HG02610 (cell line): ENCODE measurements at regions not wholly inside any gene's neighbourhood (a gene's known extent, or its start where the extent isn't known, plus 50 kb on each side); places are given as distances from the start of the nearest gene placed in this dataset.

Source experiments
- ATAC-seq: cut with Tn5 transposase; IDR thresholded peaks from one replicate; pipeline ENCODE4 v1.9.1; 2021; ENCODE audit warnings: mild to moderate bottlenecking, moderate library complexity; ENCODE audit not compliant: unreplicated experiment

DNA sequence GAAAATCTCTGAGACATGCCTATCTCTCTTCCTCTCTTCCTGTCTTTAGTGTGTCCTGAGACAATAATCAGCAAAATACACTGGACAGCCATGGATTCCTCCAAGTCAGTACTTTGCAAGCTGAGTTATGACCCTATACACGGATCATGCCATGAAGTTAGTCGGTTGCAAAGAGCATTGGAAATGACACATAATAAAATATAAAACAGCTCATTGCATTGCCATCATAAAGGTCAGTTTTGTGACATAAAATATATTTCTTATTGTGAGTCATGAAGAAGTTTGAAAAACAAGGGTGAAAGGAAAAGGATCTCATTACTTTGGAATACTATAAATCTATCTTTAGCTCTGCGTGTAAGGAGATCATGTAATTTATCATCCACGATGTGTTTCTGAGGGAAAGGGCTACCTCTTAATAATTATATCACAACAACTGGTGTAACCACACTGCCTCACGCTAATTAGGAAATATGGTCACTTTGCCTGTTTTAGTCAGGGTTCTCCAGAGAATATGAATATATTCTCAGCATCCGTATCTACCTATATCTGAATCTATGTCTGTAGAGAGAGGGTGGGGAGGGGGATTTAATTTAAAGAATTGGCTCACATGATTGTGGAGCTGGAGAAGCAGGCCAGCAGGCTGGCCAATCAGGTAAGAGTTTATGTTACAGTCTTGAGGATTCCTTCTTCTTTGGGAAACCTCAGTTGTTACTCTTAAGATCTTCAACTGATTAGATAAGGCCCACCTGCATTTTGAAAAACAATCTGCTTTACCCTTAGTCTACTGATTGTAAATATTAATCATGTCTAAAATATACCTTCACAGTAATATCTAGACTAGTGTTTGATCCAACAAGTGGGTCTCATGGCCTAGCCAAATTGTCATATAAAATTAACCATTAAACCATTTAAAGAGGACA lies 198.8 kb downstream of the FAT3 start:
- ATAC-seq = no peak

DNA sequence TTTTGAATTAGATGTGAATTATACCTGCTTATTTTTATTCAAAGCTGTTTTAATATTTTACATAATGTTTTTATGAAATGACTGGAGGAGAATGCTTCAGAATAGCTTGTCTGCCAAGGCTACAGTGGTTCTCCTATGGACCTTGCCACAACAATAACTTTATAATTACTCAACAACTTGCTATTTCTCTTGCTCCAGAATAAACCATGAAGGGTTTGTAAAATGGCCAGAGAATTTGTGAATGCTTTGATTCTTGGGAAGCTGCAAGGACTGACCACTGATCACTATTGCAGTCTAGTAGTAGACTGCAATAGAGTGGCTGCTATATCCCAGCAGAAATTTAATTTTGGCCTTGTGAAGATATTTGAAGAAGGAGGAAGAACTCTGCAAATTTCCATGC lies 199.7 kb downstream of the FAT3 start:
- no peak for ATAC-seq

DNA sequence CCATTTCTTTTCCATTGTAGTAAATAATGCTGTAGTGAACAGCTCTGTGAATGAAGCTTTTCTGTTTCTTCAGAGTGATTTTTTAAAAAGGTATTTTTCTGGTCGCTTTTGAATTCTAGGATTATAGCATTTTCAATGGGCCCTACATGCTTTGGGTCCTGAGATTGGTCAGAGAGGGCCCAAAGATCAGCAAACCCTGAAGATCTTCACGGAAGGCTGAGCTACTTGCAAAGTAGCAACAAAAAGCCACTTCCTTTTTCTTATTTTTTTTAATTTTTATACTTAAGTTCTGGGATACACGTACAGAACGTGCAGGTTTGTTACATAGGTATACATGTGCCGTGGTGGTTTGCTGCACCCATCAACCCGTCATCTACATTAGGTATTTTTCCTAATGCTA lies 200.5 kb downstream of the FAT3 start:
- no peak for ATAC-seq

DNA sequence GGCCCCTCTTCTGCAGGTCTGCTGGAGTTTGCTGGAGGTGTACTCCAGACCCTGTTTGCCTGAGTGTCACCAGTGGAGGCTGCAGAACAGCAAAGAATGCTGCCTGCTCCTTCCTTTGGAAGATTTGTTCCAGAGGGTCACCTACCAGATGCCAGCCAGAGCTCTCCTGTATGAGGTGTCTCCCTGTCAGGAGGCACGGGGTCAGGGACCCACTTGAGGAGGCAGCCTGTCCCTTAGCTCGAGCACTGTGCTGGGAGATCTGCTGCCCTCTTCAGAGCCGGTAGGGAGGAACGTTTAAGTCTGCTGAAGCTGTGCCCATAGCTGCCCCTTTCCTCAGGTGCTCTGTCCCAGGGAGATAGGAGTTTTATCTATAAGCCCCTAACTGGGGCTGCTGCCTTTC lies 207.9 kb downstream of the FAT3 start:
- no peak for ATAC-seq

DNA sequence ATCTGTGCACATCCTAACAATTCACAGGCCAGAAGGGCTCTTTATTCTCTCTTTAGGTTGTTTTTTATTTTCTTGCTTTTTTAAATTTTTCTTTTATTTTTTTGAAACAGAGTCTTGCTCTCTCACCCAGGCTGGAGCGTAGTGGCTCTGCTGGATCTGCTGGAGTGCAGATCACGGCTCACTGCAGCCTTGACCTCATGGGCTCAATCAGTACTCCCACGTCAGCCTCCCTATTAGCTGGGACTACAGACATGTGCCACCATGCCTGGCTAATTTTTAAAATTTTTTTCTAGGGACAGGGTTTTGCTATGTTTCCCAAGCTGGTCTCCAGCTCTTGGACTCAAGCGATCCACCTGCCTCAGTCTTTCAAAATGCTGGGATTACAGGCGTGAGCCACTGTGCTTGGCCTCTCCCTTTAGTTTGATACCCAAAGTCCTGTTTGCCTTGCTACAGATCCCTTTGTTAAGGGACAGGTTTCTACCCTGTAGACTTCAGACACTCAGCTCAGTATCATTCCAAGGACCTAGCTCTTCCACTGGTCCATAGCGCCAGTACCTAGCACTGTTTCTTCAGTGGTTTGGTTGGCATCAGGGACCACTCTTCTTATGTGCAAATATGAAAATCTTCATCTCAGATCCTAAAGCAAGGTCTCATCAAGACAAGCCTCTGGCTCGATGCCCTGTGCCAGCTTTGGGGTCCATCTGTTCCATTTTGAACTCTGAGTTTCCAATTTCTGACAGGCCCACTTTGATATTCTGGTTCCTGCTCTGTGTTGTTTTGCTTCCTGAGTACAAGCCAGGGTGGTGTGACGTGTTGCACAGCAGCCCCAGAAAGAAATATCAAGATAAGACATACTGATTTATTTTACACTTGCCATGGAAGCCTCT lies 211.7 kb downstream of the FAT3 start:
- ATAC-seq = no peak

DNA sequence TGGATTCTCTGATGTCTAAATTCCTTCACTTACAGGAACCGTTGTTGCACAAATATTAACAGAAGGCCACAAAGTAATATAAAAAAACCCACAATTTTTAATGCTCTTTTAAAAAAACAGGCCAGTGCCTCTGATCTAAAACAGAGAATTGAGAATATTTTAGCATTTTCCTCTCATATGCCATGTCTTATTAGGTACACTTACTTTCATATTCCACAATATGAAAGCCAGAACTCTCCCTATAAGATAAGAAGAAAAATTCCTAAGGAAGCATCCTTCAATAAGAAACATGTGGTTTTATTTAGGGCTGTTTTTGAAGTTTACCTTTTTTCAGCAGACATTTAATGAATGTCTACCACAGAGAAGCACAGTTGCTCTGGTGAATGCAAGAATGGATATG lies 214.5 kb downstream of the FAT3 start:
- no peak for ATAC-seq

DNA sequence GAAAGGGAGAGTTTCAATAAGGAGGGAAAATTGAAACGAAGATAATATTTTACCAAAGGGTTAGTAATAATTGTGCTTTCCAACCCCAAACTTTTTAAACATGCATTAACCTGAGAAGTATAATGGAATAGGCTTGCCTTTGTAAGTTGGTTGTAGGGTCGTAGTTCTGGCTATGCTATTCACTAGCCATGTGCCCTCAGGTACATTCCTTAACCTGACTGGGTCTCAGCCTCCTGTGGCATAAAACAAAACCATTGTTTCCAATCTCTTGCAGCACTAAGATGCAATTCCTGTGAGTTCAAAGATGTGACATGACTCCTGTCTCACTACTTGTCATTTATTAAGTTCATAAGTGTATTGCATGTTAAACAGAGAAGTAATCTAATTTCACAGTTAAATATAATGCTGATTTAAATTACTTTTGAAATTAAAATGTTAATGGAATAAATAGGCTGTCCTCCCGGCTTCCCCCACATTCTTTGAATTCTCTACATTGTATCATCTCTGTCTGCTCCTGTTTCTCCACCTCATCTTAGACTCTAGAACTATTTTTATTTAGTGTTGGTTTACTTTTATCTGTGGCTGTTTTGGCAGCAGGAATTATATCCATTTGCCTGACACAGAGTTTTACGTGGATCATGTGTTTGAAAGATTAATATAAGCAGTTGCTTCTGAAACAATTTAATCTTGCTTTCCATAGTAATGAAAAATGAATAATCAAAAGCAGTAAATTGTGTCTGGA lies 216.3 kb downstream of the FAT3 start:
- ATAC-seq = no peak

DNA sequence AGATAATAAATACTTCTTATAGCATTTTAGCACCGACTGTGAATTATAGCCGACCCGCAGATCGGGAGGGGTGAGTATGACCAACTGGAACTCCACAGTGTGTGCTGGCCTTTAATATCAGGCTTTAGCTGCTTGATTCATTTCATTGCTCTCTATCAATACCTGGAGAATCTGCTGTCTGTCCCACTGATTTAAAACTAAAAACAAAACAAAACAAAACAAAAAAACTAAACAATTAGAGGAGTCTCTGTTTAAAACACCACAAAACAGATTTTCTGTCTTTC lies 216.8 kb downstream of the FAT3 start:
- ATAC-seq = no peak

DNA sequence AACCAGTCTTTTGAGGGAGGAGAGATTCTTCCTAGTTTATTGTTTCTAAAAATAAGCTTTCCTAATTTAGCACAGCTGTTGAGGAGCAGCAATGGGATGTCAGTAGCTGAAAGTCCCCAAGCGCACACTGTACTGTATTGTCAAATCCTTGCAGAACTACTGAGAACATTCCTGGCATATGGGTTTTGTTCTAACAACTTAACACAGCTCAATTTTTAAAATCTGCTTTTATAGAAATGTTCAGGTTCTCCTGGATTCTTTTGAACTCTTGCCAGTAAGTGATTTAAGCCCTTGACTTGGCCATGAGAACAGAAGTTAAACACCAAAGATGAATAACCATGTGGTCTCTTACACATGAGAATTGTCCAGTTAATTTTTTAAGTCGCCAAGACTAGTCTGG lies 218.6 kb downstream of the FAT3 start:
- no peak for ATAC-seq

DNA sequence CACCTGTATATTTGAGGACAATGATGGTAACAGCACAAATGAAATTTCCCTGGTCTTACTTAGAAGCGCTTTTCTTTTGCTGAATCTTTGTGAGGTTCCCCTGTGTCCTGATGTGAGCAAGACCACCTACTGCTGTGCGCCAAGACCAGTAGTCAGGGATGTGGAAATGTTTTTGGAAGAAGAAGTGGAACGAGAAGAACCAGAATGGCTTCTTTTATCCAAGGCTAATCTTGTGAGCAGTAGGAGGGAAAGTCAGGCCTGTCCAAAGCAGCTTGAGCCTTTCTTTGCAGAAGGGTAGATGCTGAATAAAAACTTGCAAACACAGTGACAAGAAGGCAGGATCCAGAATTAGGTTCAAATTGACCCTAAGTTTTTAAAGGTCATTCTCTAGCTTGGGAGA lies 223.0 kb downstream of the FAT3 start:
- no peak for ATAC-seq

DNA sequence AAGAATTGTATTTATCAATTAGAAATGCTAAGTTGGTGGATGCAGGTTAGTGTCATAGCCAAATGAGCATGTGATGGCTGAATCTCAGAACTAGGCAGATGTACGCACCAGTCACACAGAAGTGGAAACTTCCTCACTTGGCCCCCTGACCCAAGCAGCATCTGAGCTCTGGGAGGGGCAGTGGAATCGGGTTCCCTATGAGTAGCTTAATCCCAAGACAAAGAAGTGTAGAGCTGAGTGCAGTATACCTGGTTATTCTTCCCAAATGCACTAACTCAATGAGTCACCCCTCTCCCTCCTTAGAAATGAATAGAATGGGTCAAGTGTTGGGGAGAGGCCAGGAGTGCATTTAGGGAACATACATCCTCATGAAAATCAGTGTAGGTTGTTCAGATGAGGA lies 224.6 kb downstream of the FAT3 start:
- ATAC-seq = no peak

DNA sequence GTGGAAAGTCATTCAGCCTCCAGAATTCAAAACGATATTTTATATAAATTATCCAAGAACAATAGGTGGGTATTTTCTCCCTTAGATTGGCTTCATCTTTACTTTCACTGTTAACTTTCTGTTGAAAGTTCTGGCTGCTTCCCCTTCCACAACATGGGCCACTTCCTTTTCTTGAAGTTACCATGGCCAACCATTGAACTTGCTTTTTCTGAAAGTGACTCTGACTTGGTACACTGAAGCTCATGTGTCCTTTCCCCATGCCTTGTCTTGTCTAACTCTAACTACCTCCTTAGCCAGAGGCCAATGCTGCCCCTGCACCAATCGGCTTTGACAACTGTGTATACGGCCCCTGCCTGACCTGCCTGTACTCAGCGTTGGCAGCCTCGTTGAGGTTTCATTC lies 225.2 kb downstream of the FAT3 start:
- ATAC-seq = no peak

DNA sequence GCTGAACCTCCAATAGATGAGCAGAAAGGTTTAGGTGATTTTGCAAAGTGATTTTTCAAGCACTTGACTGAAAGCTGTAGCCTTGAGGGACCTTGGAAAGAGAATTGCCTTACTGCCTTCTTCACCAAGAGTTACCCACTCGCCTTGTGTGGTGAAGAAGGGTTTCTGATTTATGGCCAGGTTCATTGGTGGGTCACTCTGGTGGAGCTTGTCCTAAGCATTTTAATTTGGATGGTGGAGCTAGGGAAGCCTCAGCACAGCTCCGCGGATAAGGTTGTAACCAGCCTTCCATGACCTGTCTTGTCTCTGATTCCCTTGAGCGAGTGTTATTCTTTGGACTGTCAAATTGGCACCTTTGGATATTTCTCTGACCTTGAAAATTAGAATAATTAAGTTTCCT lies 226.4 kb downstream of the FAT3 start:
- ATAC-seq = no peak

DNA sequence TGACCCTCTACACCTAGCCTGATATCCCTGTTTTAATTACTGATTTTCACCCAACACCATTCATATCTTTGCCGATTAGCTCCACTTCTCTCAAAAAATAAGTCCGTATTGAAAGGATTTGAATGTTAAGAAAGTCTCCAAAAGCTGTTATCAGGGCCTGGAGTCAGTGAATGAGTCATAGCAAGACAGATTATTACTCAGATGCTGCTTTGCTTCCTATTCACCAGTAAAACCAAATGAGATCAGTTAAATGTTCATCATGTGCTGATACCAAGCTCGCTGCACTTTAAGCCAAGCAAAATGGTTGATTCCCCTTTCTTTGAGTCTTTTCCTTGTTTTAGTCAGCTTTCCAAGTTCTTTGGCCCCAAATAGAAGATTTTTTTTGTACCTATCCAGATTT lies 228.4 kb downstream of the FAT3 start:
- ATAC-seq = no peak

DNA sequence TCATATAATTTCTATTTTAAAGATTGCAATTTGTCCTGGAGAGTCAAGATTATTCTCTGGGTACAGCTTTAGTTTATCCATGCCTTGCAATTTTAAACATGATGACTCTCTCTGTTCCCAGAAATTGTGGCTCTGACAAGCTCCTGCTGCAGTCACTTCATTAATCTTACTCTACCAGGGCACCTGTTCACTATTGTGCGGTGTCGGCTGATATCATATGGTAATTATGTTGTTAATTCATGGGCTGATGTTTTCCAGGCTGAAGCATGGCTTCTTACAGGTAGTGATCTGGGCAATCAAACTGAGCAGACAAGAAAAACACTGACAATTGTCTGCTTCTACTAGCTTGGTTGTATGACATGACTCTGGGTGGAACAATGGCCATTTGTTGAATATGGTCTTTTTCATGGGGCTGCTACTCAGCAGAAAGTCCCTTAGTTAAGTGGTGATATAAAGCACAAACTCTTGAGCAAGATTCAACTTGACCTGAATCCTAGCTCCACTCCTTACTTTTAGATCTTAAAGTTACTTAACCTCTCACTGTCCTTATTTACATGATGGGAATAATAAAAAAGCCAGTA lies 230.7 kb downstream of the FAT3 start:
- no peak for ATAC-seq

DNA sequence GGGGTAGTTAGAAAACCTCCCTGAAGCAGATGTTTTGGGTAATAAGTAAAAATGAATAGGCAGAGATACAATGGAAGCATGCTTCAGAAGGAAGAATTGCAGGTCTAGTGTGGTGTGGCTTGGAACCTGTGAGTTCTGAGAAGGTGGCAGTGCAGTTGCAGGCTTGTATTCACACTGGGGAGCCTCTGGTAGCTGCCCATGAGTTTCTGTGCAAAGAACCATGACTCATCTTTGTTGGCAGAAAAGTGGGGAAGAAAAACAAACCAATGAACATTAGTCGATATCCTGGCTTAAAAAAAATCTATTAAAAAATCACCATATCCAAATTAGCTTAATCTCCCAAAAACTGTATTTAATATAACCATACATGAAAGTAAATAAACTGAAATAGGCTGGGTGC lies 232.6 kb downstream of the FAT3 start:
- no peak for ATAC-seq

DNA sequence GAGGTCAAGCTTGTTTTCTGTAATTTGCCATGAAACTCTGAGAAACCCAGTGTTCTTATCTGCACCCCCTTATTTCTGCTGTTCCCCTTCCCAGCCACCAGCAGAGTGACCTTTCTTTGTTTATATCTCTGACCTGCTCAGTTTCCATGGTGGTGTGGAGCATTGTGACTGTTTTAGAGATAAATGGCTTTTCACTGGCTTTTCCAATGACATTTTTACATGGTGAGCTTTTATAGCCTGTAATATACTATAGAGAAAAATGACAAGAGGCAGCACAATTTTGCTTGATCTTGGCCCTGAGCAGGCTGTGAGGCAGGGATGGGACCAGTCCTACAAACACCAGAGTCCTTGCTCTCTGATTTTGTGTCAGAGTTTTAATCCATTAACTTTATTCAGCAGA lies 233.9 kb downstream of the FAT3 start:
- no peak for ATAC-seq

DNA sequence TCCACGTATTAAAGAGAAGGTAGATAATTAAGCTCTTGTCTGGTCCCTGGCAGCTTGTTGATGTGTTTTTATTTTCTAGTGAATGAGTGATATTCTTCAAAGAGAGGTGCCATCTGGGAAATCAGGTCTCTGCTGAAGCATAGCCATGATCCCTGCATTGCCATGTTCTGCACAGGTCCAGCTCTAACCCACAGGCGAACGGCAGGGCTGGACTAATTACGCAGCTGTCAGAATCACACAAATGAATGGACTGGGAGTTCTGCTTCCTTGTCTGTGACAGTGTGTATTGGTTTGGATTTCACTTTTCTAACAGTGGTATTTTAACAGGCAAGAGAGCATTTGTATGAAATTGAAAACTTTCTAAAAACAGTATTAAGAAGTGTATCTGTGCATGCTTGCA lies 235.6 kb downstream of the FAT3 start:
- ATAC-seq = no peak

DNA sequence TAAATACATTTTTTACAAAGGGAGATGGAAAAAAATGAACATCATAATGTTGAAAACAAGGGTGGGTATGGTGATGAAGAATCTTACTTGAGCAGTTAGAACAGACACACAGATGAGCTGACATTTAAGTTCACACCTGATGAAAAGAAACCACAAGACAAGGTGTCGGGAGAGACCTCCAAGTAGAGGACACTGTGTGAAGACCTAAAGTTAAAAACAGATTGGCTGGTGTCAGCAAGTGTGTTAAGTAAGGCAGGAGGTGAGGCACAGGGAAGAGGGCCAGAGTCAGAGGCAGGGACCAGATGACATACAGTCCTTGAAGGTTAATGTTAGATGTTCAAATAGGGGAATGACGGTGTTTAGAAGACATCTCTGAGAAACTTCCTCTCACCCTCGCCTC lies 236.8 kb downstream of the FAT3 start:
- no peak for ATAC-seq

DNA sequence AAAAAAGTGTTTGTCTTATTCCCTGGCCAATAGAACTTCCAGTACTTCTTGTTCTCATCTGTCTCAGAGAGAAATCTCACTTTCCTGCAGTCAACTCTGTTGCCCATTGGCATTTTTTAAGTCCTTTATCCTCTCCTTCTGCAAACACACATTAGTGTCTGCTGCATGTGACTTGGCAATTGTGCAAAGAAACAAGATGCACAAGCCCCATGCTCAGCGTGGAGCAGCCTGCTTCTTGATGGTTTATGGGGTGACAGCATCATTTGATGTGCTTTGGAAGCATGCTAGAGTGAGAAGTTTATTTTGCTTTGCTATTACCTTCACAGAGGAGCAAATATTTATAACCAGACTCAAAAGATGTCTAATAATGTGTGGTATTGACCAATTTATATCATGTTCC lies 238.2 kb downstream of the FAT3 start:
- ATAC-seq = no peak

DNA sequence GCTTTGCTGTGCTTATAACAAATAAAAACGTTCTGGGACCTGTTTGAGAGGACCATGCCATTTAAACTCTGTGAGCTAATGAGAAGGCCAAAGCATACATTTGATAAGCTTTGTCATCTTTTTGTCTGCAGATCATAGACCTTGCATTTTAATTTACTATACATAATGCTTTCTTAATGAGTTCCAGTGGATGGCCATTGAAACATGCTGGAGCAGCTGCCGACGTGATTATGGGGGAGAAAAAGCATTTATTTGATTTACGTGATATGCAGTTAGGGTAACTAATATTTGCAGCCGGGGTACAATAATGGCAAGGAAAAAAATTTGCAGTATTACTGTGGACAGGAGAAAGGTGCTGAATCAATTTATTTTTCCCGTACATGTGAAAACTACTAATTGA lies 240.2 kb downstream of the FAT3 start:
- no peak for ATAC-seq
